HG02981 (cell line): ENCODE measurements at regions not wholly inside any gene's neighbourhood (a gene's known extent, or its start where the extent isn't known, plus 50 kb on each side); places are given as distances from the start of the nearest gene placed in this dataset.
"Not testable (repeated sequence)": the region's sequence is repeated elsewhere in the genome, so short reads cannot be mapped to it uniquely, and the experiment has no call there.

Source experiments
- ATAC-seq: cut with Tn5 transposase; IDR thresholded peaks from one replicate; pipeline ENCODE4 v1.9.1; 2021; ENCODE audit warnings: mild to moderate bottlenecking, moderate library complexity; ENCODE audit not compliant: unreplicated experiment

DNA sequence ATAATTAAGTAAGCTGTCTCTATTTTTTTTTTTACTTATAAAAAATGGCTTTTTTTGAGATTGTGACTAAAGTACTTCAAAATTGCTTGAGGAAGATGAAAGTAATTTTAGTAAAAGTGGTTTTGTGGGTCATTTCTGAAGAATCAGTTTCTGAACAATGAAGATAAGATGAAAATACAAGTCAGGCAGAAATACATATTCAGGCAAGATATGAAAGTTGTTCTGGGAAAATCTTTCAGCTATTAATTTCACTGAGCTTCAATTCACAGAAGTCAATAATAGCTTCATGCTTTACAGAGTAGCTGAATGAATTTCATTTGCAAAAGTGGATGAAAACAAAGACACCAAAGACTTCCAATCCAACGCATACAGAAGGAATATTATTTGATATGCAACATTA, 305.2 kb upstream of the ARSJ start:
- ATAC-seq, result no peak

DNA sequence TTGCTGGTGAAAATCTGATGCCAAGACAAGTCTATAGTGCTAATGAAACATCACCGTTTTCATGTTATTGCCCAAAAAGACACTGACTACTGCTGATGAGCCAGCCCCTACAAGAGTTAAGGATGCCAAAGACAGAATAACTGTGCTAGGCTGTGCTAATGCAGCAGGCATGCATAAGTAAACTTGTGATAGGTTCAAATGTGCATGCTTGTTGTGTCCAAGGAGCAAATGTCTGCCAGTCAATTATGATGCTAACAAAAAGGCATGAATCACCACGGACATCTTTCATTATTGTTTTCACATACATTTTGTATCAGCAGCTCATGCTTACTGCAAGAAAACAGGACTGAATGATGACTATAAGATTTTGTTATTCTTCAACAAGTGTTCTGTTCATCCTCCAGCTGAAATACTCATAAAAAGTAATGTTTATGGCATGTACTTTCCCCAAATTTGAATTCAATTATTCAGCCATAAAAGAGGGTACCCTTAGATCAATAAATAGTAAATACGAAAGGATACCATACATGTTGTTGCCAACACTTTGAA, 306.9 kb upstream of the ARSJ start:
- ATAC-seq, result no peak

GRCh38 chr4:114287079-114287696, 307.7 kb upstream of the ARSJ start:
- ATAC-seq, result no peak

GRCh38 chr4:114296126-114296525, 302.5 kb upstream of the UGT8 start:
- no peak for ATAC-seq

- ATAC-seq, result no peak
Observed at GRCh38 chr4:114302472-114302871, 296.1 kb upstream of the UGT8 start.

DNA sequence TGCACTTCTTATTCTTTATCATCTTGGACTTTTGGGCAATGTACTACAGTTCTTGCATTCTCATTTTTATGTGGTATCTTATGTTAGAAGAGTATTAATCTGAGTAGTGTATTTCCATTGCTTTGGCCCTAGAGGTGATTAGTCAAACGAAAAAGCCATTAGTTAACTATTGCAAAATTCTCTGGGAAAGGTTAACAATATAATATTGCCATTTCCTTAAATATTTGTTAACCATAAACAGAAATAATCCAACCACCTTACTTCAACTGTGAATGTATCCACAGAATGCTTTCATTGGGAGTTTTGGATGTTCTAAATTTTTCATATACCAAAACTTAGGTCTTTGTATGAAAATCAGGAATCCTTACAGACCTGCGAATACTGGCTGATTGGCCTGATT, 294.6 kb upstream of the UGT8 start:
- no peak for ATAC-seq

GRCh38 chr4:114304567-114304966, 294.0 kb upstream of the UGT8 start:
- no peak for ATAC-seq

- ATAC-seq, result no peak
Observed at GRCh38 chr4:114306946-114307345, 291.7 kb upstream of the UGT8 start.

- no peak for ATAC-seq
Observed at GRCh38 chr4:114310296-114310925, 288.2 kb upstream of the UGT8 start.

DNA sequence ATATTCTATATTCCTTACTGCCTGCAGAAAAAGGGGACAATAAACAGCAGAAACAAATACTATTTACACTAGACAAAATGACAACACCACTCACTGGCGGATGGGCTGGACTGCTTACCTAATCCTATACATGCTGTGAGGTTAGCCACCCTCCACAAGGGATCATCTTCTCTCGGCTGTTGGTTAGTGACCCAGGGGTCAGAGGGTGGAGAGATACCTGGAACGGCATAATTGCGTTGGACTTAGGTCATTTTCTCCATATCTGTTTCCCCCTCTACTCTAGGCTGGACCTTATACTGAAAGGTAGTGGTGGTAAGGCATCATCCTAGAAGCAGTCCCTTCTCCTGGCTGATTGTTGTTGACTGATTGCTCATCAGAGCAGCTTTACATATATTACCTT, 286.8 kb upstream of the UGT8 start:
- no peak for ATAC-seq

GRCh38 chr4:114312338-114312737, 286.3 kb upstream of the UGT8 start:
- no peak for ATAC-seq

DNA sequence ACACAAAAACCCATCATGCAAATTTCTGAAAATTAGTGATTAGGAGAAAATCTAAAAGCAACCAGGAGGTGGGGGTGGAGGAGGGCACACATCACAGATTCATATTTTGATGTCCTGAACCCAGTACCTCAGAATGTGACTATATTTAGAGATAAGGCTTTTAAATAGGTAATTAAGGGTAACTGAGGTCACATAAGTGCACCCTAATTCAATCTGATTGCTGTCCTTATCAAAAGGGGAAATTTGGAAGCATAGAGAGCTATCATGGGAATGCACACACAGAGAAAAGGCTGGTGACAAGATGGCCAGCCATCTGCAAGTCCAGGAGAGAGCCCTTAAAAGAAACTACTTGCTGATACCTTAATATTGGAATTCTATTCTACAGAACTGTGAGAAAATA, 281.8 kb upstream of the UGT8 start:
- no peak for ATAC-seq

DNA sequence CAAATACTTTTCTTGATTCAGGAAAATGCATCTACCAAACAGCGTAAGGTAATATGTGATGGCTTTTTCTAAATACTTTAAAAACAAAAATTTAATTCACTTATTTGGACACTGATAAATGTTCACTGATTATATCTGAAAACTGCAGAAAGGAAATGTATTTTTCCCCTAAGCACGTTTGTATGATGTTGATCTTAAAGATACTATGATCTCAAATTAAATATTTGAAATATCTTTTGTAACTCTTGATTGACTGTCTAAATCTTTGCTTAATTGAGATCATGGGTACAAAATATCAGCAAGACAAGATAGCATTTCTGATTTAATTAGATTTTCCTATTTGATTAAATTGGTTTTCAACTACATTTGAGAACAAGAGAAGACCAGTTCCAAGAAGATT, 281.0 kb upstream of the UGT8 start:
- ATAC-seq, result no peak

DNA sequence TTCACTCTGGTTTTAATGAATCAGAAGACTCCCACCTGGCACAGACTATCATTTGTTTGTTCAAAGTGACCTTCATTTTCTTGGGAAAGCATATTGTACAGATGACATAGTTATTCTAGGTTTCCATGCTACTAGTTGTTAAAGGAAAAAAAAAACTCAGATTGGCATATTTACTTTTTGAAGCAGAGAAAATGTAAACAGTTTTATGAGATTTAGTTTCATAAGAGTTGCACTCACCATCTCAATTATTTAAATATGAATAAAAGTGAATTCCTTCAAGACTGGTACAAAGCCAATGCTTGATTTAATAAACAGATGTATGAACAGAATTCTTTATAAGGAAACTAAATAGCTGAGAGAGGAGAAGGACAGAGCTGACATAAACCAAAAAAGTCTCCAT, 280.3 kb upstream of the UGT8 start:
- no peak for ATAC-seq

DNA sequence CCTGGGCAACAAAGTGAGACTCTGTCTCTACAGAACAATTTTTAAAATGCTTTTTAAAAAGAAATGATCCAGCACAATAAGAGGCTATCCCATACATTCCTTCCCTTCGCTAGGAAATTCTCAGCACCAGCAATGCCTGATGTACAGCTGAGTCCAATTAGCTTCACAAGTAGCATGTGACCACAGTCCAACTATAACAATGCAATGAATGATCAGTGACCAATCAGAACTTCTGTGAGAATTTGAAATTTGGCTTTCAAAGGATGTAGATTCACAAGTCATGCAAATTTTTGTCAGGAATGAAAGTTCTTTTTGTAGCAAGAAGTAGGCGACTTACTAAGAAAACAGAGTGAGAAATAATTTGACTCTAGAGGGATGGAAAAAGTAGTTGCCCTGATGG, 278.5 kb upstream of the UGT8 start:
- ATAC-seq, result no peak

DNA sequence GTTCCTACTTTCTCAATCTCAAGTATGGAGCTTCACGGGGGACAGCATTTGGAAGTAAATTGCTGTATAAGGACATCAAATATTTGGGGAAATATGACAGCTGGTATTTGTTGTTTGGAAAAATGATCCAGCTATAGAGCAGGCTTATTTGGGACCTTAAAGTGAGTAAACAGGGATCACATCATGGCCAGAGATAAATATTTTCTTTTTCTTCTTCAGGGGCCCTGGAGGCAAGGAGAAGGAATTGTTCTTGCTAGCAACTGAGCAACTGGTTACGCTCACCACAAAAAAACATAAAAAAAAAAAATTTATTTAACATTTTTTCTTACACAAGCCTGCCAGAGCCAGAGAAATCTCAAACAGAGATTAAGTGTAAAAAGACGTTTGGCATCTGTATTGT, 277.2 kb upstream of the UGT8 start:
- no peak for ATAC-seq

DNA sequence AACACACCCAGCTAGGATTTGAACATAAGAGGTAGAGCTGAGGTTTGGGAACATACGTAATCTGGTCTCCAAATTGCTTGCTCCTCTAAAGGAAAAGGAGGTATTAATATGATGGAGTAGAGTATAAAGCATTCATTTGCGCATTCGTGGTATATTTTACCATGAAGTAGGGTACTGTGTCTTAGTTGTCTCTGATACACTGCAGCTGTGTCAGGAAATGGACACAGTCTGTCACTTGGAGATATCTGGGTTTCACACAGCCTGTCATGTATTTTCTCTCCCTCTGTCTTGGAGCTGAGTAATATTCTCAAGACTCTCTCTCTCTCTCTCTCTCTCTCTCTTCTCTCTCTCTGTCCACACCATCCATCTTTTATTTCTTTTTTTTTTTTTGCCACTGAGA, 274.8 kb upstream of the UGT8 start:
- no peak for ATAC-seq

DNA sequence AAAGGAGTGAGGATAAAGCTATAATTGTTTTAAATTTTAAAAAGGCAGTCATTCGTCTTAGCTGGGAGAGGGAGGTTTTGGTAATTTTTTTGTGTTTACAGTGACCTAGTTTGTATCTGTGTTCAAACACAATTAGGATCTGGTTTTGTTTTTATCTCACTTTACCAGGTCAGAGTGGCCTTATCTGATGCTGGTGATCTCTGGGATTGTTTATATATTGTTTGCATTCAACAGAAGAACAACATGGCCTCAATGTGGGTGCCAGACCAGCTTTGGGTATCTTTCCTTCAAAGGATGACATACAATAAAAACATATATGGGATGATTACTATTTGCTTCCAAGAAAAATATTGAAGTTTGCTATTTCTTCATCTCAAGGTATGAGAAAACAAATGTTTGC, 272.2 kb upstream of the UGT8 start:
- ATAC-seq, result no peak

DNA sequence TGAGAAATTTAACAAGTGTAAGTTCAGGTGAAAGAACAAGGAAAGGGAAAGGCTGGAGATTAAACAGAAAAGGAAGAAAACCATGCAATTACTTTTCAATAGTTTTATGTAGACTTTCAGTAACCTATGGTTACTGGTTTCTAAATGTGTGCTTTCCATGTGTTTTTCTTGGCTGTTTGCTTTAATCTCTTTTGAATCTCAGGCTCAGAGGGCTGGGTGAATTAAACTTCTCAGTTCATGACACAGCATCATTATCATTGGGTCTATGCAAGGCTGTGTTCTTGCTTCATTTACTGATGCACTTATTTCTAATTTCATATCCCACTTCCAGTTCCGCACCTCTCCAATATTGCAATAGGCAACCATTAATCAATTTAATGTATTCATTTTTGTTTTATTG, 266.5 kb upstream of the UGT8 start:
- no peak for ATAC-seq

DNA sequence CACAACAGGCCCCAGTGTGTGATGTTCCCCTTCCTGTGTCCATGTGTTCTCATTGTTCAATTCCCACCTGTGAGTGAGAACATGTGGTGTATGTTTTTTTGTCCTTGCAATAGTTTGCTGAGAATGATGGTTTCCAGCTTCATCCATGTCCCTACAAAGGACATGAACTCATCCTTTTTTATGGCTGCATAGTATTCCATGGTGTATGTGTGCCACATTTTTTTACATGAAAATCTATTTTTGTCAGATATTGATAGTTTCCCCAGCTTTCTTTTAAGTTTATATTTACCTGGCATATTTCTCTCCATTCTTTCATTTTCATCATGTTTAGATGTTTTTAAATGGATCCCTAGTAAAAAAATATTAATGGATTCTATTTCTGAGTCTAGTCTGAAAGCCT, 264.2 kb upstream of the UGT8 start:
- not testable (repeated sequence) for ATAC-seq

GRCh38 chr4:114334884-114335330, 263.7 kb upstream of the UGT8 start:
- ATAC-seq, result no peak

DNA sequence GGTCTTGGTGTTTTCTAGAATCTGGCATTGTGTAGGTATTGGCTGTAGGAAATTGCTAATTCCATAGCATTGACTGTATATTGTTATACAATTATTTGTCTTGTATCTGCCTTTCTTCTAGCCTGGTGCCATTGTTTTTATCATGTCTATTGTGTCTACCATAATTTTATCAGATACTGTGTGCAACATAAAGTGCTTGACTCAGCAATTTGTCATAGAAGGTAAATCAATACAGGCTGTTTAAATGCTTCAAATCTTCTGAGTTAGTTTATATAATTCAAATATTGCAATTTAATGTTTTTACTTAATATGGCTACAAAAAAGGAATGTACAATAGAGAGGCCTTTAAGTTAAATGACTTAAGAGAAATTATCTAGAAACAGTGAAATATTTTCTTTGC, 263.3 kb upstream of the UGT8 start:
- ATAC-seq, result no peak

DNA sequence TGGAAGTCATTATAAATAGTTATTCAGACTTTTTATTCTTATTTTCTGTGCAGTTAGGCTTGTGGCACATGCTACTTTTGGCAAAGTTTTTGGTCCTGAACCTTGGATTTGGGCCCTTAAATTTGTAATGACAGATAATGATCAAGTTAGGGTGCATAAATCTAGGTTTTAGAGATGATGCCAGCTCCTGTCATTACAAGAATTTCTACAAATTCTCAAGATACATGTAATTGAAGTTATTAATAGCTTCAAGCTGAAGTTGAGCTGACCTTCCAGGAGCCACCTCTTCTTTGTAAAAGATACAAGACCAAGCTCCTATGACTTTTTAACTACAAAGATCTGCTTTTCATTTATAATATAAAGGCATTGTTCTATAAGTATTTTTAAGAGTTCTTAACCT, 255.6 kb upstream of the UGT8 start:
- no peak for ATAC-seq
